ENCODE measurements at regions not wholly inside any gene's neighbourhood (a gene's known extent, or its start where the extent isn't known, plus 50 kb on each side); places are given as distances from the start of the nearest gene placed in this dataset.

DNA sequence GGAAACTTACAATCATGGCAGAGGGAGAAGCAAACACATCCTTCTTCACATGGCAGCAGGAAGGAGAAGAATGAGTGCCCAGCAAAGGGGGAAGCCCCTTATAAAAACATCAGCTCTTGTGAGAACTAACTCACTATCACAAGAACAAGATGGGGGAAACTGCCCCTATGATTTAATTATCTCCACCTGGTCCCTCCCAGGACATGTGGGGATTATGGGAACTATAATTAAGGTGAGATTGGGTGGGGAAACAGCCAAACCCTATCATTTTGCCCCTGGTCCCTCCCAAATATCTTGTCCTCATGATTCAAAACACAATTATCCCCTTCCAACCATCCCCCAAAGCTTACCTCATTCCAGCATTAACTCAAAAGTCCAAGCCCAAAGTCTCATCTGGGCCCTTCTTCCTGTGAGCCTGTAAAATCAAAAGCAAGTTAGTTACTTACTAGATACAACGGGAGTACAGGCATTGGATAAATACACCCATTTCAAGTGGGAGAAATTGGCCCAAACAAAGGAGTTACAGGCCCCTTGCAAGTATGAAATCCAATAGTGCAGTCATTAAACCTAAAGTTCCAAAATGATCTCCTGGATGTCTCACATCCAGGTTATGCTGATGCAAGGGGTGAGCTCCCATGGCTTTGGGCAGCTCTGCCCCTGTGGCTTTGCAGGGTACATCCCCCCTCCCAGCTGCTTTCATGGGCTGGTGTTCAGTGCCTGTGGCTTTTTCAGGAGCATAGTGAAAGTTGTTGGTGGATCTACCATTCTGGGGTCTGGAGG, 122.3 kb downstream of the MYCN start:
- TF ChIP-seq, protein P1, sequence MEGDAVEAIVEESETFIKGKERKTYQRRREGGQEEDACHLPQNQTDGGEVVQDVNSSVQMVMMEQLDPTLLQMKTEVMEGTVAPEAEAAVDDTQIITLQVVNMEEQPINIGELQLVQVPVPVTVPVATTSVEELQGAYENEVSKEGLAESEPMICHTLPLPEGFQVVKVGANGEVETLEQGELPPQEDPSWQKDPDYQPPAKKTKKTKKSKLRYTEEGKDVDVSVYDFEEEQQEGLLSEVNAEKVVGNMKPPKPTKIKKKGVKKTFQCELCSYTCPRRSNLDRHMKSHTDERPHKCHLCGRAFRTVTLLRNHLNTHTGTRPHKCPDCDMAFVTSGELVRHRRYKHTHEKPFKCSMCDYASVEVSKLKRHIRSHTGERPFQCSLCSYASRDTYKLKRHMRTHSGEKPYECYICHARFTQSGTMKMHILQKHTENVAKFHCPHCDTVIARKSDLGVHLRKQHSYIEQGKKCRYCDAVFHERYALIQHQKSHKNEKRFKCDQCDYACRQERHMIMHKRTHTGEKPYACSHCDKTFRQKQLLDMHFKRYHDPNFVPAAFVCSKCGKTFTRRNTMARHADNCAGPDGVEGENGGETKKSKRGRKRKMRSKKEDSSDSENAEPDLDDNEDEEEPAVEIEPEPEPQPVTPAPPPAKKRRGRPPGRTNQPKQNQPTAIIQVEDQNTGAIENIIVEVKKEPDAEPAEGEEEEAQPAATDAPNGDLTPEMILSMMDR (IDR thresholded peaks at IDR 0.05; ENCODE audit: poor library complexity, severe bottlenecking): no peak
- TF ChIP-seq EP300 (conservative IDR thresholded peaks at IDR 0.05; ENCODE audit: poor library complexity, severe bottlenecking): no peak
- Histone ChIP-seq H3K79me2 (replicated peaks; ENCODE audit: insufficient read depth, low read length) (no peaks in the 10 kb centered on the region), H4K20me1 (ENCODE audit: insufficient read depth) (no peaks in the 10 kb centered on the region), H2AFZ (ENCODE audit: low read depth, low read length) (no peak overlapping the region), H3K9me3 (ENCODE audit: low read length) (no peaks in the 10 kb centered on the region), H3K27me3 (ENCODE audit: insufficient read depth, low read depth, low read length) (no peaks in the 10 kb centered on the region), H3K4me2 (ENCODE audit: low read length) (no peak overlapping the region), H3K9me2 (ENCODE audit: insufficient read depth, low read length) (no peaks in the 10 kb centered on the region), H3K36me3 (ENCODE audit: insufficient read depth, low read length) (no peaks in the 10 kb centered on the region), H3K4me3 (ENCODE audit: low read length) (no peak overlapping the region), H3F3A (ENCODE audit: insufficient read depth, low read length, poor library complexity, severe bottlenecking) (no peaks in the 10 kb centered on the region), H3K9ac (ENCODE audit: low read length) (no peak overlapping the region), H3K27ac (ENCODE audit: low read length) (no peak overlapping the region)

- Histone ChIP-seq H3K9me2 (ENCODE audit: insufficient read depth, low read length) (no peaks in the 10 kb centered on the region), H3K9ac (ENCODE audit: low read length) (no peak overlapping the region), H3K4me2 (ENCODE audit: low read length) (no peak overlapping the region), H3K27ac (ENCODE audit: low read length) (no peak overlapping the region), H3K9me3 (ENCODE audit: low read length) (no peaks in the 10 kb centered on the region), H3K36me3 (ENCODE audit: insufficient read depth, low read length) (no peaks in the 10 kb centered on the region), H3F3A (ENCODE audit: insufficient read depth, low read length, poor library complexity, severe bottlenecking) (no peaks in the 10 kb centered on the region), H4K20me1 (ENCODE audit: insufficient read depth) (no peaks in the 10 kb centered on the region), H3K4me3 (ENCODE audit: low read length) (no peak overlapping the region), H3K79me2 (replicated peaks; ENCODE audit: insufficient read depth, low read length) (no peaks in the 10 kb centered on the region), H3K27me3 (ENCODE audit: insufficient read depth, low read depth, low read length) (no peaks in the 10 kb centered on the region), H2AFZ (ENCODE audit: low read depth, low read length) (no peak overlapping the region)
- TF ChIP-seq REST (IDR thresholded peaks at IDR 0.05; ENCODE audit: borderline replicate concordance): no peak
- no peak for TF ChIP-seq POLR2AphosphoS5 (IDR thresholded peaks at IDR 0.05)
- TF ChIP-seq RAD21 (conservative IDR thresholded peaks at IDR 0.05): no peak
- no peak for TF ChIP-seq EP300 (conservative IDR thresholded peaks at IDR 0.05; ENCODE audit: poor library complexity, severe bottlenecking)
- no peak for TF ChIP-seq TAF1 (IDR thresholded peaks at IDR 0.05; ENCODE audit: low read depth)
- TF ChIP-seq MXI1 (conservative IDR thresholded peaks at IDR 0.05; ENCODE audit: poor library complexity, severe bottlenecking): no peak
- TF ChIP-seq EZH2 (IDR thresholded peaks at IDR 0.05; ENCODE audit: borderline replicate concordance, insufficient read depth, low read length, poor library complexity, severe bottlenecking): no peak
- TF ChIP-seq SMC3 (conservative IDR thresholded peaks at IDR 0.05; ENCODE audit: poor library complexity): no peak
- TF ChIP-seq, protein P1 (IDR thresholded peaks at IDR 0.05; ENCODE audit: poor library complexity, severe bottlenecking): no peak
Observed at GRCh38 chr2:16061441-16062217, 121.3 kb downstream of the MYCN start.
